ACC112 (cell line): ENCODE measurements at regions not wholly inside any gene's neighbourhood (a gene's known extent, or its start where the extent isn't known, plus 50 kb on each side); places are given as distances from the start of the nearest gene placed in this dataset.
"Not testable (repeated sequence)": the region's sequence is repeated elsewhere in the genome, so short reads cannot be mapped to it uniquely, and the experiment has no call there.

Experiments used
- H2AFZ ChIP-seq: fragments of 200-600 bp; sonication (generic); one replicate; pipeline ENCODE4 v1.6.0; 2017; ENCODE audit warnings: antibody characterized with exemption, low read length; ENCODE audit not compliant: unreplicated experiment
- H3K27ac ChIP-seq: fragments of 200-600 bp; sonication (generic); 2 replicates; pipeline ENCODE4 v1.5.1; 2014; ENCODE audit warnings: low read depth, mild to moderate bottlenecking, antibody characterized with exemption, low read length, moderate library complexity
- H3K27me3 ChIP-seq: fragments of 200-600 bp; sonication (generic); 2 replicates; pipeline ENCODE4 v1.6.1; 2014; ENCODE audit warnings: mild to moderate bottlenecking, antibody characterized with exemption, low read length, moderate library complexity, mixed read lengths; ENCODE audit not compliant: insufficient read depth
- H3K36me3 ChIP-seq: fragments of 200-600 bp; sonication (generic); 2 replicates; pipeline ENCODE4 v1.6.1; 2016; ENCODE audit warnings: mild to moderate bottlenecking, antibody characterized with exemption, low read length, moderate library complexity, mixed read lengths; ENCODE audit not compliant: insufficient read depth
- H3K4me1 ChIP-seq: fragments of 200-600 bp; sonication (generic); one replicate; pipeline ENCODE4 v1.6.1; 2016; ENCODE audit warnings: low read length, mixed read lengths; ENCODE audit not compliant: insufficient read depth, unreplicated experiment, control insufficient read depth
- H3K4me3 ChIP-seq: fragments of 200-600 bp; sonication (generic); 2 replicates; pipeline ENCODE4 v1.5.1; 2014; ENCODE audit warnings: mild to moderate bottlenecking, low read depth, low read length
- H3K79me2 ChIP-seq: fragments of 200-600 bp; sonication (generic); one replicate; pipeline ENCODE4 v1.6.0; 2016; ENCODE audit warnings: low read length; ENCODE audit not compliant: control insufficient read depth, unreplicated experiment, insufficient read depth

DNA sequence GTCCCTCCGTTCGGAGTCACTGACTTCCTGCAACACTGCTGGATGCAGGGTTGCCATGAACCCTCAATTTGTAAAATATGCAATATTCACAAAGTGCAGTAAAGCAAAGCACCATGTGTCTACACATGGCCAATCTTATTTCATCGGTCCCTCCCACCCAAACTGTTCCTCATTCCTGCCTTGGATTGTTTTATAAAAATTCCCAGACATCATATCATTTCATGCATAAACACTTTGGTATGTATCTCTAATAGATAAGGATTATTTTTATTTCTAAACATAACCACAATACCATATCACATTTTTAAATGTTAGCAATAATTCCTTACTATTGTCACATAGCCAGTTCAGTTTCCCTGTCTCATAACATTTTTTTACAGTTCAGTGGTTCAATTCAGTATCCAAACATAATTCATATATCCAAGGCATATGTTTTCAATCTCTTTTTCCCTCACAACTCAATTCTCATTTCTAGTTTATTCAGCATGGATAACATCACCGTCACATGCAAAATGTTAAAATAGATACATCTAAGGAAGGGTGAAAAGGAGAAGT is 82.0 kb upstream of the PCAT7 start:
- Histone ChIP-seq H3K27me3 (peaks cover 10% of the 10 kb centered on the region), H3K27ac (no peak overlapping the region), H3K36me3 (no peaks in the 10 kb centered on the region), H2AFZ (no peak overlapping the region), H3K4me3 (no peak overlapping the region), H3K4me1 (no peaks in the 10 kb centered on the region), H3K79me2 (no peaks in the 10 kb centered on the region)

DNA sequence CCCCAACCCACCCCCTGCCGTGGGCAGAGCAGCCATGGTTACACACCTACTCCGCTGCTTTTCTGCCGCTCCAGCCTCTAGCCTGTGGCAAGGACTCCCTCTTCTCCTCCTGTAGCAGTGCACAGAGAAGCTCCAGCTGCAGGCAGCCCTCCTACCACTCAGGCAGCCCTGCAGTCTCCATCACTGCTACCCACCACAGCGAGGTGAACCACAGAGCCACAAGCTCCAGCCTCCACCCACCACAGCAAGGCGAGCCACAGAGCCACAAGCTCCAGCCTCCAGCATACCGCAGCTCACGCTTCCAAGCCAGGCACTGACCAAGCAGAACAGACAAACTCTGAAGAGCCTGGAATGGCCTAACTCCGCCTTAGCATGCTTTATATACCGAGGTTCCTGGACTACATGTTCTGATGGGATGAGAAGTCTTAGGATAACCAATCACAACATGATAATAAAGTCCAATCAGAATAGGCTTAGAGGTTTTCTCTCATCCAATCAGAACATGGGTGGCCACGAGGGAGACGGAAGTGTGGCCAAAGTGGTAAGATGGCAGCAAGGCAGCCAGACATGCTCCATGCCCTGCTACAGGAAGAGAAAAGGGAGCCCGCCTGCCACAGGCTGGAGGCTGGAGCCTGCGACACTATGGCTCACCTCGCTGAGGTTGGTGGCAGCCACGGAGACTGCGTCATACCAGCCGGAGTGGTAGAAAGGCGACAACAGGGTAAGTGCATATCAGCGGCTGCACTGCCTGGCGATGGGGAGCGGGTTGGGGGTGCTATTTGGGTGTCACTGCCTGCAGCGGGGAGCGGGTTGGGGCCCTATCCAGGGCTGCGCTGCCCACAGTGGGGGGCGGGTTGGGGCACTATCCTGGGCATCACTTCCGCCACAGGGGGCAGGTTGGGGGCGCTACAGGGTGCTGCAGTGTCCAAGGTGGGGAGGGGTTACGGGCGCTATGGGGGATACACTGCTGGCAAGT is 75.8 kb upstream of the PCAT7 start:
- Histone ChIP-seq H3K36me3 (no peaks in the 10 kb centered on the region), H3K27ac (no peak overlapping the region), H3K4me1 (peaks cover 3% of the 10 kb centered on the region), H3K4me3 (no peak overlapping the region), H3K27me3 (peaks cover 12% of the 10 kb centered on the region), H3K79me2 (no peaks in the 10 kb centered on the region), H2AFZ (no peak overlapping the region)

DNA sequence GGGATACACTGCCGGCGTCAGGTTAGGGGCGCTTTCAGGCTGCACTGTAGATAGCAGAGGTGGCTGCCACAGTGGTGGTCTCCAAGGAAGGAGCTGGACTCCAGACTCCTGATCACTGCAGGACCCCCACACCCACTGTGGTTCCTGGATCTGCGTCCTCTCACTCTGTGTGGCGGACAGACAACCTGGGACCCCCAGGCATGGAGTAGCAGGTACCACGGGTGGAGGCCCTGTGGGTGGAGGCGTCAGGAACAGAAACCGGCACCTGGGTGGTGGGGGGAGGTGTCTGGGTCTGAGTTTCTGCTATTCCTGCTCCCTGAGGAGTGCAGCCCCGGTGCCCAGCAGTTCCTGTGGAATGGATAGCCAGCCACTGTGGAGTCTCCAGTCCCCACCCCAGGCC is 75.1 kb upstream of the PCAT7 start:
- Histone ChIP-seq H3K27ac (no peak overlapping the region), H3K27me3 (peaks cover 12% of the 10 kb centered on the region), H3K36me3 (no peaks in the 10 kb centered on the region), H3K4me1 (peaks cover 3% of the 10 kb centered on the region), H3K4me3 (no peak overlapping the region), H3K79me2 (no peaks in the 10 kb centered on the region), H2AFZ (no peak overlapping the region)

DNA sequence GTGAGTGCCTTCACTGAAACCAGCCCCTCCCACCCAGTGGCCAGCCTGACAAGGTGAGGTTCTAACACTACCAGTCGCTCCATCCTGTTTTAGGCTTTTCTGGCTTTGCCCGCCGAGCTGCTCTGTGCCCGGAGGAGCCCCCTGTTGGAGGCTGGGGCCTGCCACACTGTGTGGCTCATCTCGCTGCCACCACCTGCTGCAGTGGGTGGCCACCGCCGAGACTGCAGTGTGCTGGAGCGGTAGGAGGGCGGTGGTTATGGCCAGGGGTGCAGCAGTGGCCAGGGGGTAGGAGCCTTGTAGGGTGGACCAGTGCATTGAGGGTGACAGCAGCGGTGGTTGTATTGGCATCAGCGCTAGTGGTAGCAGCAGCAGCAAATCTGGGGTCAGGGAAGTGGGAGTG is 74.7 kb upstream of the PCAT7 start:
- H3K4me3 ChIP-seq = no peak overlapping the region
- no peaks in the 10 kb centered on the region for H3K36me3 ChIP-seq
- H3K27ac ChIP-seq = no peak overlapping the region
- peaks cover 3% of the 10 kb centered on the region for H3K4me1 ChIP-seq
- no peaks in the 10 kb centered on the region for H3K79me2 ChIP-seq
- H2AFZ ChIP-seq = no peak overlapping the region
- peaks cover 12% of the 10 kb centered on the region for H3K27me3 ChIP-seq

DNA sequence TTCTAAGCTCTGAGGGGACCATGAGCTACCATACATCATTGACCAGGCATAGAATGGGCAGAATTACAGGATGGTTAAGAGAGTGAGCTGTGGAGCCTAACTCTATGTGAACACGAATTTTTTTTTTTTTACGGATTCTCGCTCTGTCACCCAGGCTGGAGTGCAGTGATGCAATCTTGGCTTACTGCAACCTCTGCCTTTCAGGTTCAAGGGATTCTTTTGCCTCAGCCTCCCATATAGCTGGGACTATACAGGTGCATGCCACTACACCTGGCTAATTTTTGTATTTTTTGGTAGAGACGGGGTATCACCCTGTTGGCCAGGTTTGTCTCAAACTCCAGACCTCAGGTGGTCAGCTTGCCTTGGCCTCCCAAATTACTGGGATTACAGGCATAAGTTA is 72.8 kb upstream of the PCAT7 start:
- H3K27ac ChIP-seq = no peak overlapping the region
- H3K79me2 ChIP-seq = no peaks in the 10 kb centered on the region
- H3K27me3 ChIP-seq = peaks cover 12% of the 10 kb centered on the region; the same call in 1 of the 2 replicates
- H3K36me3 ChIP-seq = no peaks in the 10 kb centered on the region
- no peak overlapping the region for H3K4me3 ChIP-seq
- peaks cover 3% of the 10 kb centered on the region for H3K4me1 ChIP-seq
- no peak overlapping the region for H2AFZ ChIP-seq

DNA sequence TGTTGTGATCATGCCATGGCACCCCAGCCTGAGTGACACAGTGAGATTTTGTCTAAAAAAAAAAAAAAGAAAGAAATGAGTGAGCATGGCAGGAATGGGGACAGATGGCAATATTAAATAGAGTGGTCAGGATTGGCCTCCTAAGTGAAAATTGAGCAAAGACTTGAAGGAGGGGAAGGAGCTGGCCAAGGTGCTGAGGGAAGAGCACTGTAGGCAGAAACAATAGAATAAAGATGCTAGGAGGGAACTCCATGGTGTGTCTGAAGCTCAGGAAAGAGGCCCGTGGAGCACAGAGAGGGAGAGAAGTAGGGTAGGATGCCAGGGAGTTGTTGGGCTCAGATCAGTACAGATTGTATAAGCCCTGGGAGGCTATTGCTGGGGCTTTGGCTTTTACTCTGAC is 64.4 kb upstream of the PCAT7 start:
- Histone ChIP-seq H3K36me3 (no peaks in the 10 kb centered on the region), H3K4me1 (no peaks in the 10 kb centered on the region), H3K79me2 (no peaks in the 10 kb centered on the region), H3K27ac (no peak overlapping the region), H2AFZ (no peak overlapping the region), H3K4me3 (no peak overlapping the region), H3K27me3 (peaks cover 48% of the 10 kb centered on the region)

DNA sequence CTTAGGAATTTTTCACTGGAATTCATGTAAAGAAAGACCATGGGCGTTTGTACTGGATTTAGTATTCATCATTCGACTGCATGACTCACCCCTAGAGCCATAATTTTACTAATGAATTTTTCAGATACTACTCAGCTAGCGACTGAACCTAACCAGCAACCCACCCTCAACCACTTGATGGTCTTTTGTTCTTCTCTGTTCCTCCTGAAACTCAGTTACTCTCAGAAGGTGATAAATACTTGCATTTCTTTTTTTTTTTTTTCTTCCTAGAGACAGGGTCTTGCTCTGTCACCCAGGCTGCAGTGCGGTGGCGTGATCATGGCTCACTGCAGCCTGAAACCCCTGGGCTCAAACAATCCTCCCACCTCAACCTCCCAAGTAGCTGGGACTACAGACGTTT is 62.8 kb upstream of the PCAT7 start:
- not testable (repeated sequence) for H2AFZ ChIP-seq, H3K36me3 ChIP-seq, H3K4me3 ChIP-seq, H3K79me2 ChIP-seq, H3K27ac ChIP-seq, H3K4me1 ChIP-seq
- peaks cover 56% of the 10 kb centered on the region for H3K27me3 ChIP-seq

DNA sequence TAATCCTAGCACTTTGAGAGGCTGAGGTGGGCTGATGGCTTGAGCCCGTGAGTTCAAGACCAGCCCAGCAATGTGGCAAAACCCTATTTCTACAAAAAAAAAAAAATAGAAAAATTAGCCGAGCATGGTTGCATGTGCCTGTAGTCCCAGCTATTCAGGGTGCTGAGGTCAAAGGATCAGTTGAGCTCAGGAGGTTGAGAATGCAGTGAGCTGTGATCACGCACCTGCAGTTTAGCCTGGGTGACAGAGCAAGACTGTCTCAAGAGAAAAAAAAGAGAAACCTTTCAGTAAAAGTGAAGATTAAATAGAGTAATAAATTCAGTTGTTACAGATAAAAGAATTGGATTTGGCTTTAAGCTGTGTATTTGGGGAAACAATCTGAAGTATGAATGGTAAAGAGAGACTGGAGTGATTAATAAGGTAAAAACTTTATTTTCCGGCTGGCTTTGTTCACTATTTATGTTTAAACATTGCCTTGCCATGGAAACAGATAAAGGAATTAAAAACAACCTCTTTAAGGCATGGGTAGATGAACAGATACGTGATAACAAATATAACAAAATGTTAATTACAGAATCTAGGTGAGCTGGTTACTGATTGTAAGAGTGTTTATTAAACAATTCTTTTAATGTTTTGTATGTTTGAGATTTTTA is 56.0 kb upstream of the PCAT7 start:
- Histone ChIP-seq H3K36me3 (no peaks in the 10 kb centered on the region), H3K27me3 (peaks cover 27% of the 10 kb centered on the region), H3K4me1 (no peaks in the 10 kb centered on the region), H3K4me3 (no peak overlapping the region), H2AFZ (no peak overlapping the region), H3K27ac (no peak overlapping the region), H3K79me2 (no peaks in the 10 kb centered on the region)

DNA sequence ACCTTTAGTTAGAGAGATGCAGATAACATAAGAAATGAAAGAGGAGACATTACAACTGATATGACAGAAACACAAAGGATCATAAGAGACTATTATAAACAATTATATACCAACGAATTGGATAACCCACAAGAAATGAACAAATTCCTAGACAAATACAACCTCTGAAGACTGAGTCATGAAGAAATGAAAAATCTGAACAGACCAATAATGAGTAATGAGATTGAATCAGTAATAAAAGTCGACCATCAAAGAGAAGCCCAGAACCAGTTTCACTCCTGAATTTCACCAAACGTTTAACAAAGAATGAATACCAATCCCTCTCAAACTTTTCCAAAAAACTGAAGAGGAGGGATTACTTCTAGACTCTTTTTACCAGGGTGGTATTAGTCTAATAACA is 50.5 kb upstream of the PCAT7 start:
- no peak overlapping the region for H3K4me3 ChIP-seq
- H3K79me2 ChIP-seq = no peaks in the 10 kb centered on the region
- H3K27ac ChIP-seq = no peak overlapping the region
- peaks cover 12% of the 10 kb centered on the region; the same call in 1 of the 2 replicates for H3K27me3 ChIP-seq
- no peak overlapping the region for H2AFZ ChIP-seq
- no peaks in the 10 kb centered on the region for H3K36me3 ChIP-seq
- no peaks in the 10 kb centered on the region for H3K4me1 ChIP-seq
